K562 (cell line): ENCODE measurements at regions not wholly inside any gene's neighbourhood (a gene's known extent, or its start where the extent isn't known, plus 50 kb on each side); places are given as distances from the start of the nearest gene placed in this dataset.

Source experiments
- ATAC-seq: fragments of 200-7000 bp; cut with Tn5 transposase; 3 replicates; pipeline ENCODE4 v1.9.1; 2020; ENCODE audit warnings: moderate library complexity
- BruUV-seq: library from RNA; stranded (reverse); fragments of 400-500 nt; replicated peaks from 2 replicates; lab custom pipeline; 2021; lab: Mats Ljungman, UMichigan
- CTCF ChIA-PET: fragments of 300-600 bp; formaldehyde crosslinking; extraction: SDS; loops from one replicate; lab custom pipeline; 2021; ENCODE audit warnings: low intra/inter-chr PET ratio; lab: Yijun Ruan, JAX
- POLR2A ChIA-PET: fragments of 300-600, 350-650 bp; sonication (Branson Sonifier 250); formaldehyde crosslinking; extraction: SDS; loops from one replicate; lab custom pipeline; 2021; ENCODE audit warnings: antibody characterized with exemption, inconsistent platforms; lab: Yijun Ruan, JAX
- DNase-seq, 4 experiments: peaks; one replicate each; pipeline versions ENCODE4 v3.0.0 to v3.0.0-alpha.2; 2011 to 2018; ENCODE audit warnings: low spot score in 3 of 4, mixed read lengths in 3 of 4; ENCODE audit errors: extremely low read depth in 1 of 4
- FAIRE-seq: peaks from 2 replicates; lab custom pipeline; 2011; peaks lifted over from hg19 to GRCh38; lab: Jason Lieb, UNC
- H2AFZ ChIP-seq: 2 replicates; pipeline ENCODE4 v1.6.0; 2011; ENCODE audit warnings: low read depth, low read length, control low read depth, inconsistent platforms
- H3K27ac ChIP-seq: fragments of 200-600 bp; 3 replicates; pipeline ENCODE4 v1.8.0; 2011; ENCODE audit warnings: low read depth, mild to moderate bottlenecking, control low read depth, inconsistent platforms, low read length, moderate library complexity, mixed read lengths; ENCODE audit errors: extremely low read depth
- H3K27me3 ChIP-seq, 2 experiments: fragments of 300-600 bp in 1 of 2; 2 replicates in 1 of 2; 3 replicates in 1 of 2; pipeline versions ENCODE4 v1.6.0 to v1.8.0; 2011; ENCODE audit warnings: inconsistent platforms in 2 of 2, low read length in 2 of 2, mild to moderate bottlenecking in 1 of 2, mixed read lengths in 1 of 2, moderate library complexity in 1 of 2; ENCODE audit not compliant: control insufficient read depth in 2 of 2, insufficient read depth in 2 of 2
- H3K36me3 ChIP-seq: fragments of 300-600 bp; 3 replicates; pipeline ENCODE4 v1.8.0; 2011; ENCODE audit warnings: mild to moderate bottlenecking, low read length, inconsistent platforms; ENCODE audit not compliant: control insufficient read depth, insufficient read depth
- H3K4me1 ChIP-seq, 2 experiments: fragments of 200-600 bp in 1 of 2; replicated peaks in 1 of 2; 2 replicates in 1 of 2; 3 replicates in 1 of 2; pipeline versions ENCODE4 v1.5.1 to v1.8.0; 2011; ENCODE audit warnings: inconsistent platforms in 2 of 2, low read length in 2 of 2, mild to moderate bottlenecking in 1 of 2, mixed read lengths in 1 of 2, moderate library complexity in 1 of 2; ENCODE audit not compliant: control insufficient read depth in 2 of 2, insufficient read depth in 2 of 2
- H3K4me2 ChIP-seq: 2 replicates; pipeline ENCODE4 v1.6.1; 2011; ENCODE audit warnings: low read length, control low read depth, inconsistent platforms, mixed read lengths; ENCODE audit not compliant: insufficient read depth
- H3K4me3 ChIP-seq: fragments of 200-600 bp; sonication (generic), shearing (Covaris generic); 2 replicates; pipeline ENCODE4 v1.5.1; 2016; ENCODE audit warnings: control low read depth, inconsistent platforms
- H3K79me2 ChIP-seq: fragments of 200-600 bp; 3 replicates; pipeline ENCODE4 v1.8.0; 2011; ENCODE audit warnings: low read length, inconsistent platforms; ENCODE audit not compliant: control insufficient read depth, insufficient read depth
- H3K9ac ChIP-seq, 2 experiments: 2 replicates each; pipeline versions ENCODE4 v1.6.0 to v1.6.1; 2011; ENCODE audit warnings: low read depth in 2 of 2, low read length in 2 of 2, control low read depth in 1 of 2, inconsistent platforms in 1 of 2, mild to moderate bottlenecking in 1 of 2, mixed read lengths in 1 of 2; ENCODE audit not compliant: insufficient read depth in 1 of 2
- H3K9me1 ChIP-seq: one replicate; pipeline ENCODE4 v1.6.0; 2011; ENCODE audit warnings: inconsistent platforms, mild to moderate bottlenecking, low read length, moderate library complexity; ENCODE audit not compliant: control insufficient read depth, insufficient read depth
- H3K9me3 ChIP-seq: replicated peaks from 2 replicates; pipeline ENCODE4 v1.5.1; 2011; ENCODE audit warnings: low read depth, low read length, inconsistent platforms; ENCODE audit not compliant: control insufficient read depth, insufficient read depth
- H4K20me1 ChIP-seq: replicated peaks from 2 replicates; pipeline ENCODE4 v1.6.1; 2011; ENCODE audit warnings: low read length, inconsistent platforms, mixed read lengths; ENCODE audit not compliant: control insufficient read depth, insufficient read depth
- ADNP ChIP-seq: fragments of 200-800 bp; sonication (Bioruptor generic); IDR thresholded peaks from 2 replicates; pipeline ENCODE4 v1.6.1; 2016; ENCODE audit warnings: missing genetic modification characterization, missing compliant biosample characterization
- BRD4 ChIP-seq: fragments of 200-600 bp; sonication (generic); IDR thresholded peaks from 2 replicates; pipeline ENCODE4 v1.6.1; 2017; ENCODE audit warnings: inconsistent platforms
- EGR1 ChIP-seq: fragments of 450-650 bp; conservative IDR thresholded peaks from 2 replicates; pipeline ENCODE4 v1.6.1; 2017; ENCODE audit warnings: mild to moderate bottlenecking
- ETV1 ChIP-seq: fragments of 450-650 bp; conservative IDR thresholded peaks from 2 replicates; pipeline ENCODE4 v1.6.1; 2016; ENCODE audit warnings: missing genetic modification characterization, control low read depth, low read depth, missing compliant biosample characterization
- KHSRP ChIP-seq: fragments of 450-650 bp; IDR thresholded peaks from 2 replicates; pipeline ENCODE4 v1.6.1; 2017
- MXI1 ChIP-seq: IDR thresholded peaks from 2 replicates; pipeline ENCODE4 v1.6.1; 2011; ENCODE audit warnings: low read depth, mild to moderate bottlenecking, improper control_type of control experiment, low read length
- NFE2 ChIP-seq: IDR thresholded peaks from 2 replicates; pipeline ENCODE4 v1.6.1; 2014; ENCODE audit warnings: antibody characterized with exemption, low read depth
- PRMT5 ChIP-seq: sonication (generic); formaldehyde crosslinking; IDR thresholded peaks from 2 replicates; pipeline ENCODE4 v1.5.0; 2020; ENCODE audit warnings: missing genetic modification reagents
- RNF2 ChIP-seq: sonication (generic); IDR thresholded peaks from 2 replicates; pipeline ENCODE4 v1.6.1; 2016
- SRSF9 ChIP-seq: fragments of 200-400 bp; formaldehyde crosslinking; IDR thresholded peaks from 2 replicates; pipeline ENCODE4 v1.6.1; 2017; ENCODE audit warnings: low read depth, low read length, borderline replicate concordance
- TBL1XR1 ChIP-seq, 2 experiments: IDR thresholded peaks; 2 replicates each; pipeline ENCODE4 v1.6.1; 2012; ENCODE audit warnings: improper control_type of control experiment in 2 of 2, low read length in 2 of 2, mild to moderate bottlenecking in 1 of 2
- ZBTB17 ChIP-seq: fragments of 450-650 bp; formaldehyde crosslinking; IDR thresholded peaks from 2 replicates; pipeline ENCODE4 v1.4.0; 2020; ENCODE audit warnings: mild to moderate bottlenecking
- ZNF561 ChIP-seq: fragments of 450-650 bp; formaldehyde crosslinking; conservative IDR thresholded peaks from 2 replicates; pipeline ENCODE4 v1.4.0; 2020; ENCODE audit warnings: mild to moderate bottlenecking, moderate library complexity
- WGBS: fragments of 100-300 bp; shearing (Covaris generic); methylation state at CpG from one replicate; pipeline ENCODE4 v1.1.6; 2016; ENCODE audit warnings: low coverage, mixed read lengths; ENCODE audit not compliant: insufficient coverage; ENCODE audit errors: missing lambda C conversion rate; 5-methylcytosine and 5-hydroxymethylcytosine counted together
- in situ Hi-C: fragments of 300-500 bp; cut with MboI; formaldehyde crosslinking; loops from 4 replicates; pipeline ENCODE4 v1.15.0; 2018; ENCODE audit warnings: inconsistent platforms, mixed read lengths
- intact Hi-C: fragments of 100-400 bp; cut with micrococcal nuclease; formaldehyde crosslinking; loops from 2 replicates; pipeline ENCODE4 v1.14.2; 2022
- TF ChIP-seq, protein P1 (sequence below): fragments of 450-650 bp; IDR thresholded peaks from 2 replicates; pipeline ENCODE4 v1.7.1; 2018; ENCODE audit warnings: mild to moderate bottlenecking, low read depth; ENCODE audit not compliant: partially characterized antibody
- TF ChIP-seq, protein P2 (sequence below): sonication (generic); formaldehyde crosslinking; IDR thresholded peaks from 2 replicates; pipeline ENCODE4 v1.8.1; 2022; ENCODE audit warnings: missing genetic modification reagents
- TF ChIP-seq, protein P3 (sequence below): fragments of 250-450 bp; sonication (Bioruptor Pico); IDR thresholded peaks from 2 replicates; pipeline ENCODE4 v1.5.0; 2020; ENCODE audit warnings: mild to moderate bottlenecking, borderline replicate concordance

DNA sequence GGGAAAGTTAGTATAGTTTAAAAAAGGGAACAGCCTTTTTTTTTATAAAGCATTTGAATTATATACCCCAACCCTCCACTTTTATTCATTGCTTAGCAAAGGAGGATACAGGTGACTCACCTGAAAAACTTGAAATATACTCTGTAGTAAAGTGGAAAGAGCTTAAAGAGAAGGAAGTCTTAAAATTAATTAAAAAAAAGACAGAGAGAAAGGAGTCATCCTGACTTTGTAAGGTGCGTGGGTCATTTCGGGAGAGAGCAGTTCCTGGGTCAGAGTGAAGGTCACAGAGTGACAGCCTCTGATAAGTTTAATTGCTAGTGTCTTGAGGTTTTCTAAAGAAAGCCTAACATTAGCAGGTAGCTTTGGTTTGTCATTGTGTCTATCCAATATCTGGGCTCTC lies 310.3 kb downstream of the KLF5 start:
- intact Hi-C loops: no loop called here
- in situ Hi-C loops: no loop called here
- H3K9me3 ChIP-seq: no peaks in the 10 kb centered on the region
- no peak overlapping the region for H3K4me2 ChIP-seq
- H3K4me1 ChIP-seq: no peaks in the 10 kb centered on the region
- POLR2A ChIA-PET: no interaction called here
- H3K9ac ChIP-seq: no peak overlapping the region
- H4K20me1 ChIP-seq: no peaks in the 10 kb centered on the region
- 0% methylated on average over 2 of the region's 2 CpGs for WGBS
- no peak overlapping the region for H2AFZ ChIP-seq
- BruUV-seq: no TSS peak
- CTCF ChIA-PET: no interaction called here
- FAIRE-seq (no peak), ATAC-seq (no peak), DNase-seq (no peak)
- no peak overlapping the region for H3K4me3 ChIP-seq
- H3K27ac ChIP-seq: no peak overlapping the region
- no peaks in the 10 kb centered on the region for H3K27me3 ChIP-seq
- H3K79me2 ChIP-seq: no peaks in the 10 kb centered on the region
- no peak for TF ChIP-seq BRD4
- TF ChIP-seq, protein P1, sequence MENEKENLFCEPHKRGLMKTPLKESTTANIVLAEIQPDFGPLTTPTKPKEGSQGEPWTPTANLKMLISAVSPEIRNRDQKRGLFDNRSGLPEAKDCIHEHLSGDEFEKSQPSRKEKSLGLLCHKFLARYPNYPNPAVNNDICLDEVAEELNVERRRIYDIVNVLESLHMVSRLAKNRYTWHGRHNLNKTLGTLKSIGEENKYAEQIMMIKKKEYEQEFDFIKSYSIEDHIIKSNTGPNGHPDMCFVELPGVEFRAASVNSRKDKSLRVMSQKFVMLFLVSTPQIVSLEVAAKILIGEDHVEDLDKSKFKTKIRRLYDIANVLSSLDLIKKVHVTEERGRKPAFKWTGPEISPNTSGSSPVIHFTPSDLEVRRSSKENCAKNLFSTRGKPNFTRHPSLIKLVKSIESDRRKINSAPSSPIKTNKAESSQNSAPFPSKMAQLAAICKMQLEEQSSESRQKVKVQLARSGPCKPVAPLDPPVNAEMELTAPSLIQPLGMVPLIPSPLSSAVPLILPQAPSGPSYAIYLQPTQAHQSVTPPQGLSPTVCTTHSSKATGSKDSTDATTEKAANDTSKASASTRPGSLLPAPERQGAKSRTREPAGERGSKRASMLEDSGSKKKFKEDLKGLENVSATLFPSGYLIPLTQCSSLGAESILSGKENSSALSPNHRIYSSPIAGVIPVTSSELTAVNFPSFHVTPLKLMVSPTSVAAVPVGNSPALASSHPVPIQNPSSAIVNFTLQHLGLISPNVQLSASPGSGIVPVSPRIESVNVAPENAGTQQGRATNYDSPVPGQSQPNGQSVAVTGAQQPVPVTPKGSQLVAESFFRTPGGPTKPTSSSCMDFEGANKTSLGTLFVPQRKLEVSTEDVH: no peak
- TF ChIP-seq ZBTB17 (CRISPR knock-in tag): no peak
- TF ChIP-seq ADNP (tag): no peak
- no peak for TF ChIP-seq MXI1
- TF ChIP-seq, protein P2, sequence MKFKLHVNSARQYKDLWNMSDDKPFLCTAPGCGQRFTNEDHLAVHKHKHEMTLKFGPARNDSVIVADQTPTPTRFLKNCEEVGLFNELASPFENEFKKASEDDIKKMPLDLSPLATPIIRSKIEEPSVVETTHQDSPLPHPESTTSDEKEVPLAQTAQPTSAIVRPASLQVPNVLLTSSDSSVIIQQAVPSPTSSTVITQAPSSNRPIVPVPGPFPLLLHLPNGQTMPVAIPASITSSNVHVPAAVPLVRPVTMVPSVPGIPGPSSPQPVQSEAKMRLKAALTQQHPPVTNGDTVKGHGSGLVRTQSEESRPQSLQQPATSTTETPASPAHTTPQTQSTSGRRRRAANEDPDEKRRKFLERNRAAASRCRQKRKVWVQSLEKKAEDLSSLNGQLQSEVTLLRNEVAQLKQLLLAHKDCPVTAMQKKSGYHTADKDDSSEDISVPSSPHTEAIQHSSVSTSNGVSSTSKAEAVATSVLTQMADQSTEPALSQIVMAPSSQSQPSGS (CRISPR knock-in tag): no peak
- TF ChIP-seq KHSRP: no peak
- TF ChIP-seq PRMT5 (CRISPR knock-in tag): no peak
- TF ChIP-seq, protein P3, sequence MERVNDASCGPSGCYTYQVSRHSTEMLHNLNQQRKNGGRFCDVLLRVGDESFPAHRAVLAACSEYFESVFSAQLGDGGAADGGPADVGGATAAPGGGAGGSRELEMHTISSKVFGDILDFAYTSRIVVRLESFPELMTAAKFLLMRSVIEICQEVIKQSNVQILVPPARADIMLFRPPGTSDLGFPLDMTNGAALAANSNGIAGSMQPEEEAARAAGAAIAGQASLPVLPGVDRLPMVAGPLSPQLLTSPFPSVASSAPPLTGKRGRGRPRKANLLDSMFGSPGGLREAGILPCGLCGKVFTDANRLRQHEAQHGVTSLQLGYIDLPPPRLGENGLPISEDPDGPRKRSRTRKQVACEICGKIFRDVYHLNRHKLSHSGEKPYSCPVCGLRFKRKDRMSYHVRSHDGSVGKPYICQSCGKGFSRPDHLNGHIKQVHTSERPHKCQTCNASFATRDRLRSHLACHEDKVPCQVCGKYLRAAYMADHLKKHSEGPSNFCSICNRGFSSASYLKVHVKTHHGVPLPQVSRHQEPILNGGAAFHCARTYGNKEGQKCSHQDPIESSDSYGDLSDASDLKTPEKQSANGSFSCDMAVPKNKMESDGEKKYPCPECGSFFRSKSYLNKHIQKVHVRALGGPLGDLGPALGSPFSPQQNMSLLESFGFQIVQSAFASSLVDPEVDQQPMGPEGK (CRISPR knock-in tag): no peak
- TF ChIP-seq SRSF9: no peak
- TF ChIP-seq NFE2: no peak
- TF ChIP-seq TBL1XR1 (IDR thresholded peaks at IDR 0.05; ENCODE audit: low read length in 2 of 2): no peak
- no peak for TF ChIP-seq EGR1
- TF ChIP-seq ZNF561 (CRISPR knock-in tag): no peak
- no peak for TF ChIP-seq ETV1 (tag)
- no peak for TF ChIP-seq RNF2
- TF ChIP-seq, all 486 proteins: peak for 0
- H3K36me3 ChIP-seq: no peaks in the 10 kb centered on the region
- no peaks in the 10 kb centered on the region for H3K9me1 ChIP-seq
